Stimulated activated naive CD8-positive, alpha-beta T cell treated with anti-CD3 and anti-CD28 coated beads, Interleukin-15, amount 100 ng/mL, for 72 hours (primary cell): ENCODE measurements at regions not wholly inside any gene's neighbourhood (a gene's known extent, or its start where the extent isn't known, plus 50 kb on each side); places are given as distances from the start of the nearest gene placed in this dataset.

Experiments used
- ATAC-seq: fragments of 150-1000 bp; cut with Tn5 transposase; 2 replicates; pipeline ENCODE4 v1.10.0; 2021; ENCODE audit warnings: mild to moderate bottlenecking, moderate library complexity
- DNase-seq, 2 donors: peaks; one replicate each; pipeline ENCODE4 v3.0.0; 2021 to 2022
- H3K27ac Mint-ChIP-seq, 2 donors: one replicate each; pipeline ENCODE4 v1.8.0; 2022; ENCODE audit warnings: mild to moderate bottlenecking in 2 of 2, mixed read lengths in 2 of 2, moderate library complexity in 2 of 2
- H3K27me3 Mint-ChIP-seq: one replicate; pipeline ENCODE4 v1.8.0; 2022; ENCODE audit warnings: mixed read lengths
- H3K4me1 Mint-ChIP-seq: one replicate; pipeline ENCODE4 v1.8.0; 2022; ENCODE audit warnings: mild to moderate bottlenecking, mixed read lengths
- H3K4me3 Mint-ChIP-seq, 2 donors: one replicate each; pipeline ENCODE4 v1.8.0; 2022; ENCODE audit warnings: mild to moderate bottlenecking in 2 of 2, mixed read lengths in 2 of 2, moderate library complexity in 1 of 2
- H3K9me3 Mint-ChIP-seq, 2 donors: one replicate each; pipeline ENCODE4 v1.8.0; 2022; ENCODE audit warnings: mixed read lengths in 2 of 2

- Mint-ChIP-seq H3K9me3 (peaks cover 7 to 22% of the 10 kb centered on the region in 2 donors), H3K4me1 (peaks cover 8% of the 10 kb centered on the region), H3K4me3 (no peak overlapping the region), H3K27ac (peak overlapping the region in 1 of 2 donors; percentile 43), H3K27me3 (no peaks in the 10 kb centered on the region)
- DNase-seq, result no peak
- no peak for ATAC-seq
These were observed 643.3 kb downstream of the NPHP4 start for GRCh38 chr1:5348732-5349465.

GRCh38 chr1:5347726-5348125 is 644.5 kb downstream of the NPHP4 start:
- H3K4me3 Mint-ChIP-seq, result no peak overlapping the region
- H3K4me1 Mint-ChIP-seq, result peaks cover 8% of the 10 kb centered on the region
- no peak for ATAC-seq
- no peaks in the 10 kb centered on the region for H3K27me3 Mint-ChIP-seq
- DNase-seq, result no peak
- no peak overlapping the region for H3K27ac Mint-ChIP-seq
- H3K9me3 Mint-ChIP-seq, result peaks cover 7 to 22% of the 10 kb centered on the region in 2 donors

GRCh38 chr1:5345556-5345955 is 646.7 kb downstream of the NPHP4 start:
- H3K4me1 Mint-ChIP-seq, result peaks cover 21% of the 10 kb centered on the region
- peaks cover 7 to 22% of the 10 kb centered on the region in 2 donors for H3K9me3 Mint-ChIP-seq
- ATAC-seq (no peak), DNase-seq (no peak)
- no peak overlapping the region for H3K27ac Mint-ChIP-seq
- H3K4me3 Mint-ChIP-seq, result no peak overlapping the region
- H3K27me3 Mint-ChIP-seq, result no peaks in the 10 kb centered on the region

DNA sequence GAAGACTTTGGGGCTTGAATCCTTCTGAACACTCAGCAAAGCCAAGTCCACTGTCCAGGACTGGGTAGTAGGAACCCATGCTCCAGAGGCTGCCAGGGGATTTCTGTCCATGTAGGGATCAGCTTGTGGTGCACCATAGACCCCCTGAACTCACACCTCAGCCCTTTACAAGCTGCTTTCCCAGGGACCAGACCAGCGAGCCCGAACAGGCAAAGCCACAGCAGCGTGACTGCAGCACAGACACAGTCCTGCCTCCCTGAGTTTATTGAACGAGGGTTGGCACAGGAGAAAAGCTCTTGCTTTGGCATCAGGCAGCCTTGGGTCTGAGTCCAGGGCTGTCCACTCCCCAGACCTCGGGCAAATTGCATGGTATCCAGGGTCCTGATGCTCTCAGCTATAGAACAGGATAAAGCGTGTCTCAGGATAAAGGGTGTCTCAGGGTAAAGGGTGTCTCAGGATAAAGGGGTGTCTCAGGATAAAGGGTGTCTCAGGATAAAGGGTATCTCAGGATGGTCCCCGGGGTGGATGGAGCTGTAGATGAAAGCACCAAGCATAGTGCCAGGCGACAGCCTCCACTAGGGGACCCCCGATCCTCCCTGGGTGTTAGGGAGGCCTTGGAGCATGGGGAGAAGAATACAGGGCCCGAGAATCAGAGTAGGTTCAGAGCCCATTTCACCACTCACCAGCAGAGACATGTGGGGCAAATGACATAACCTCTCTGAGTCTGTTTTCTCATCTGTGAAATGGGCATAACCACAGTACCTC is 648.8 kb downstream of the NPHP4 start:
- Mint-ChIP-seq H3K4me1 (peaks cover 18% of the 10 kb centered on the region), H3K9me3 (peaks cover 0 to 9% of the 10 kb centered on the region in 2 donors), H3K27me3 (no peaks in the 10 kb centered on the region), H3K27ac (no peak overlapping the region), H3K4me3 (no peak overlapping the region)
- ATAC-seq (no peak), DNase-seq (no peak)

DNA sequence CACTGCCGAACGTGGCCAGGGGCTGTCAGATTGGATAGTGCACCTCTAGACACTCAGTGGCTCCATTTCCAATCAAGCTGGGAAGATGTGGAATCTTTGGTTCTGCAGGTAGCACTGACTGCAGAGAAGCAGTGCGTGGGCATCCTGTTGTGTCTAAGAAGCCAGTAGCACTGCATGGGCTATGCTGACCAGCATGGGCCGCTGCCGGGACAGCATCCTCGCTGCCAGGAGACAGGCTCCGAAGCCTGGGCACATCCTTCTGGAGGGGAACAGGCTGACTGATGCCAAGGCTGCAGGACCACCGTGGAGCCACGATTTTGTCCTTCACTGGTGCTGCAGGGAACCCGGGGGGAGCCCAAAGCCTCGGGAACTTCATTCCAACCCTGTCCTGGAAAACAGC is 649.4 kb downstream of the NPHP4 start:
- Mint-ChIP-seq H3K4me3 (no peak overlapping the region), H3K9me3 (peaks cover 0 to 9% of the 10 kb centered on the region in 2 donors), H3K27ac (no peak overlapping the region), H3K27me3 (no peaks in the 10 kb centered on the region), H3K4me1 (peaks cover 24% of the 10 kb centered on the region)
- DNase-seq, result no peak
- ATAC-seq, result no peak

DNA sequence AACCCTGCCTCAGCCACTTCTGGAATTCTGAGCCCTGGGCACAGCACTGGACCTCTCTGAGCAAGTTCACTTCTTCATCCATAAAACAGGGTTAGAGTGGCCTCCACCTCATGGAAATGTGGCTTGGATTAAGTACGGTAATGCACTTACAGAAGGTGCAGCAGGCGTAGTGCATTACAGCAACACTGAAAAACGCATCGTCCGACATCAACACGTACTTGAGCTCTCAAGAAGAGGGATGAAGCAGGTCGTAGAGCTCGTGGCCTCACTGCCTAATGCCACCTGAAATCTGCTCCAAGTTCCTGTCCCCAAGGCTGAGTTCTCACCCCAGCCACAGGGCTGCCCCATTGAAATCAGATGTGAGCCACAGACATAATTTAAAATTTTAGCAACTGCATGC is 650.1 kb downstream of the NPHP4 start:
- ATAC-seq, result no peak
- peak overlapping the region in 1 of 2 donors; percentile 13 for H3K27ac Mint-ChIP-seq
- DNase-seq, result no peak
- H3K4me1 Mint-ChIP-seq, result peaks cover 31% of the 10 kb centered on the region
- no peaks in the 10 kb centered on the region for H3K27me3 Mint-ChIP-seq
- H3K4me3 Mint-ChIP-seq, result no peak overlapping the region
- H3K9me3 Mint-ChIP-seq, result peaks cover 0 to 5% of the 10 kb centered on the region in 2 donors

- H3K27me3 Mint-ChIP-seq, result no peaks in the 10 kb centered on the region
- no peaks in the 10 kb centered on the region for H3K9me3 Mint-ChIP-seq
- peaks cover 32% of the 10 kb centered on the region for H3K4me1 Mint-ChIP-seq
- H3K27ac Mint-ChIP-seq, result peak overlapping the region in 1 of 2 donors; percentile 69
- no peak for ATAC-seq
- no peak for DNase-seq
- no peak overlapping the region for H3K4me3 Mint-ChIP-seq
These were observed 650.8 kb downstream of the NPHP4 start for GRCh38 chr1:5341471-5341870.

- Mint-ChIP-seq H3K4me3 (no peak overlapping the region), H3K9me3 (no peaks in the 10 kb centered on the region), H3K27me3 (no peaks in the 10 kb centered on the region), H3K27ac (no peak overlapping the region), H3K4me1 (peaks cover 32% of the 10 kb centered on the region)
- DNase-seq (no peak), ATAC-seq (no peak)
These were observed 651.6 kb downstream of the NPHP4 start for GRCh38 chr1:5340560-5341130.

GRCh38 chr1:5338466-5338865 is 653.8 kb downstream of the NPHP4 start:
- no peak for ATAC-seq
- peak overlapping the region in 1 of 2 donors; percentile 5 for H3K27ac Mint-ChIP-seq
- no peaks in the 10 kb centered on the region for H3K27me3 Mint-ChIP-seq
- H3K4me3 Mint-ChIP-seq, result no peak overlapping the region
- DNase-seq, result no peak
- H3K4me1 Mint-ChIP-seq, result peaks cover 37% of the 10 kb centered on the region
- peaks cover 5 to 7% of the 10 kb centered on the region in 2 donors for H3K9me3 Mint-ChIP-seq

DNA sequence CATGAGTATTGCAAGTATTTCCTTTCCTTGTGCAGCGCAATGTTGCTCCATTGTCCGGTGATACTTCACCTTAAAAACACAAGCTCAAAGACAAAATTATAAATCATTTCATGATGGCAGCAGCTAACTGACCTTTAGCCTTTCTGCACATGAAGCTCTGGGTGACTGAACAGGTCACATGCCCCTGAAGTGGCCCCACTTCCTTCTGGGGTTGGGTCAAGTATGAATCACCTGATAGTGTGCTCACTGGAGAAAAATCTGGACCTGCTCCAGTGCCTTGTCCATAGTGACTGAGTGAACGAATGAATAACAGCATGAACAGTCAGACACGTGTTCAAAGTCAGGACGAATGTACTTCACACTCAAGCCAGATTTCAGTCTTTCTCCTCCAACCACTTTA is 658.9 kb downstream of the NPHP4 start:
- DNase-seq, result no peak
- H3K9me3 Mint-ChIP-seq, result peaks cover 6 to 29% of the 10 kb centered on the region in 2 donors
- no peak overlapping the region for H3K27ac Mint-ChIP-seq
- no peak for ATAC-seq
- H3K27me3 Mint-ChIP-seq, result no peaks in the 10 kb centered on the region
- peaks cover 54% of the 10 kb centered on the region for H3K4me1 Mint-ChIP-seq
- H3K4me3 Mint-ChIP-seq, result no peak overlapping the region

DNA sequence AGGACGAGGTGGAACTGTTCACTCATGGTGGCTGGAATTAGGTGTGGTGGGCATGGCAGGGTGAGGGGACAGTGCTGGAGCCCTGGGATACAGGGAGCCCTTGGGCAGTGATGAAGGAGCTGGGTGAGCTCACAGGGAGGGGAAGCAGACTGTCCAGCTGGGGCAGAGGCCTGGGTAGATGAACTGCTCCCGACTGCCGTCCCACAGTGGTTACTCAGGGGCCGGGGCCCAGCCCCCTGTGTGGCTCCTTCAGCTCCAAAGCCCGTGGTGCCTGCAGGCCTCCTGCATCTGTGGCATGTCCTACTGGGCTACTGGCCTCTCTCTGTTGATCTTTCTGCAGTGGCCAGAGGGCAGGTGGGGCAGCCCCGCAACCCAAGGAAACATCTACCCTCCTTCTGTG is 661.1 kb downstream of the NPHP4 start:
- H3K4me3 Mint-ChIP-seq, result no peak overlapping the region
- H3K9me3 Mint-ChIP-seq, result peaks cover 27 to 51% of the 10 kb centered on the region in 2 donors
- DNase-seq, result no peak
- H3K27me3 Mint-ChIP-seq, result no peaks in the 10 kb centered on the region
- ATAC-seq, result no peak
- H3K4me1 Mint-ChIP-seq, result peaks cover 48% of the 10 kb centered on the region
- peak overlapping the region in 1 of 2 donors; percentile 57 for H3K27ac Mint-ChIP-seq

DNA sequence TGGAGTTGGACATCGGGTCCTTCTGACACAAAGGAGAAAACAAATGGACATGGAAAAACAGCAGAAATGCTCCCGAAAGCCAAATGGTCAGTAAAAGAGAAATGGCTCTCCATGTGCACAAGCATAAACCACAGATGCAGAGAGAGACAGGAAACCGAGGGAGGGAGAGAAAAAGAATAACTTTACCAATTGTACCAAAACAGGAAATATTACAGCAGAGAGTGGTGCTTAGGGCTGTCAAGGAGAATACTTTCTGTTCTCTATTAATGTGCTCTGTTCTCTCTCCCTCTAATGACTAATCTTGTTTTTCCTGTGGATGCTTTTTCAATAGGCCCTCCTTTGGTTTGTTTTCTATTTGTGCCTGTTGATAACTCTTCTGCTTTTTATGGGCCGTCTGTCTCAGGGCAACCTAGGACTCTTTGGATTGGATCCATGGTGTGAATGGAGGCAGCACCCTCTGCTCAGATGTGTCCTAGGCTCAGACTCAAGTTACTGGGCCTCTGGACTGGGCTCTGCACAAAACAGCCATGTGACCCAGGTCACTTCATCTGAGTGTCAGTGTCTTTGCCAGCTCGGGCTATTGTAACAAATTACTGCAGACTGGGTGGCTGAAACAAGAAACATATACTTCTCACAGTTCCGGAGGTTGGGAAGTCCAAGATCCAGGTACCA is 663.0 kb downstream of the NPHP4 start:
- ATAC-seq (peak; percentile 56), DNase-seq (no peak)
- H3K4me1 Mint-ChIP-seq, result peaks cover 48% of the 10 kb centered on the region
- H3K4me3 Mint-ChIP-seq, result no peak overlapping the region
- H3K27ac Mint-ChIP-seq, result peak overlapping the region; percentile 69 to 87
- H3K9me3 Mint-ChIP-seq, result peaks cover 28 to 56% of the 10 kb centered on the region in 2 donors
- no peaks in the 10 kb centered on the region for H3K27me3 Mint-ChIP-seq

- Mint-ChIP-seq H3K4me1 (peaks cover 19% of the 10 kb centered on the region), H3K27me3 (no peaks in the 10 kb centered on the region), H3K4me3 (no peak overlapping the region), H3K9me3 (peaks cover 33 to 57% of the 10 kb centered on the region in 2 donors), H3K27ac (no peak overlapping the region)
- DNase-seq (no peak), ATAC-seq (no peak)
These were observed 667.3 kb downstream of the NPHP4 start for GRCh38 chr1:5324883-5325282.

DNA sequence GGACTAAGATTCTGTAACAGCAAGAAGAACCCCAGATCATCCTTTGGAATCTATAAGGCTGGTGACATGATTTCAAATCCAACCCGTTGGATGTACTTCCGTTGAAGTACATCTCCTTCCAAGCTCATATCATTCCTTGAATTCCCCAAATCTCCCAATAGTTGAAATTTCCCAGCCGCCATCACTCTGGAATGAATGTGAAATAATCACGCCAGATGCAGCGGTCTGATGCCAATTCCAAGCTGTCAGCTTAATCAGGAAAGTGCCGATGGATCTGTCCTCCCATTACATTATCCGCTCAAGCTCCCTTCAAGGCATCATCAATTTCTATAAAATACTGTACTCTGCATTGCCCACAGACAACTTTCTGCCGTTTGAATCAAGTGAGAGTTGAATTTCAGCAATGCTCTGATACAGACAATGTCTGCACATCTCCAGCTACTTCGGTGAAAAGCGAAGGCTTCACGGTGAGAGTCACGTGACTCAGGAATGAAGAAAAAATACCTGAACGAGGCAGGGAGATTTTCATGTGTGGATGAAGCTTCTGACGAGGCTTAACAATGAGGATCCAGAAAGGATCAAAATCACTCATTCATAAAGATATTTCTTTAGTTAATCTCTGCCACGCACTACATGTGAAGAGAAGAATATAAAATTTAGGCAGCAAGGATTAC is 663.9 kb downstream of the AJAP1 start:
- Mint-ChIP-seq H3K4me3 (no peak overlapping the region), H3K27me3 (no peaks in the 10 kb centered on the region), H3K4me1 (no peaks in the 10 kb centered on the region), H3K9me3 (peaks cover 11 to 27% of the 10 kb centered on the region in 2 donors), H3K27ac (no peak overlapping the region)
- ATAC-seq, result no peak
- no peak for DNase-seq

DNA sequence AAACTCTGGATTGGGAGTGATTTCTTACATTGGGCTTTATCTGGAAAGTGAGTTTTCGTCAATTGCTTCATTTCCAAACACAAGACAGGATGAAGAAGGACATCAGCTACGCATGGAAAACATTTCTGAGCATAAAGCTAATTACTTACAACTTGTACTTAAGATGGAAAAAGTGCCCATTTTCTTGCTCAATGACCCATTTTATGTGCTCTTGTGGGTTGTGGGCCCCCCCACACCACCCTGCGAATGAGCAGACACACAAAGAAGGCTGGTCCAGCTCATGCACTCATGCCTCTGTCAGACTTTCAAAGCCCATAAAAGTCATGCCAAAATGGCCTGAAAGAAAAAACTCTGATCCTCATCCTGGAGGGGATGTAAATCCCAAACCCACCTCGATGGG is 663.0 kb downstream of the AJAP1 start:
- no peaks in the 10 kb centered on the region for H3K27me3 Mint-ChIP-seq
- DNase-seq, result no peak

More for the DNA sequence above, 663.0 kb downstream of the AJAP1 start:
- Mint-ChIP-seq H3K9me3 (peaks cover 11 to 23% of the 10 kb centered on the region in 2 donors), H3K4me3 (no peak overlapping the region), H3K27ac (no peak overlapping the region), H3K4me1 (no peaks in the 10 kb centered on the region)
- no peak for ATAC-seq
